ENCODE measurements at regions not wholly inside any gene's neighbourhood (a gene's known extent, or its start where the extent isn't known, plus 50 kb on each side); places are given as distances from the start of the nearest gene placed in this dataset.

DNA sequence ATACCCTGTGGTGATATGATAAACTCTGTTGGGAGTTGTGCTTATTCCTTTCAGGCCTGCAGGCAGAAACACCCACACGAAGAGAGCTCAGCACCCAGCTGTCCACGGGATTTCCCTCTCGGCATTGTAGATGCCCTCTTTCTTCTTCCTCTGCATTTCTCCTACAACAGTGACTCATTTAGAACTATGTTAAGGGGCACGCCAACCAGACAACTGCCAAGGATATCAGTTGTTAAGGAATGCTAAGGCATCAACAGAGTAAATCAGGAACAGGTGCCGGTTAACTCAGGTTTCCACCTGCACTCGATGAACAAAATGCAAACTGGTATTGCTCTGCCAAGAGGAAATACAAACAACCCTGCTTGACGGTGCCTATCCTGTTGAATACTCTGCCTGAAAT lies 270.0 kb upstream of the PEX5L start:
- Histone ChIP-seq H3K27ac (ENCODE audit: low read depth, low read length, poor library complexity, severe bottlenecking) (no peak overlapping the region), H3K4me2 (ENCODE audit: low read length) (no peak overlapping the region), H2AFZ (ENCODE audit: low read length) (no peak overlapping the region)

GRCh38 chr3:180311242-180311641 lies 274.5 kb upstream of the PEX5L start:
- H3K9ac ChIP-seq (ENCODE audit: low read length): no peak overlapping the region
- no peaks in the 10 kb centered on the region for H3F3A ChIP-seq (ENCODE audit: insufficient read depth, low read length)
- H3K4me2 ChIP-seq (ENCODE audit: low read length): no peak overlapping the region
- no peaks in the 10 kb centered on the region for H3K4me1 ChIP-seq (ENCODE audit: insufficient read depth, low read length, severe bottlenecking)
- H2AFZ ChIP-seq (ENCODE audit: low read length): no peak overlapping the region
- TF ChIP-seq CTCF (IDR thresholded peaks at IDR 0.05; ENCODE audit: low read length): no peak
- no peaks in the 10 kb centered on the region for H3K36me3 ChIP-seq (ENCODE audit: insufficient read depth, low read length)
- H3K9me3 ChIP-seq (ENCODE audit: low read length): no peaks in the 10 kb centered on the region
- no peaks in the 10 kb centered on the region for H4K20me1 ChIP-seq (ENCODE audit: insufficient read depth, low read length)
- no peaks in the 10 kb centered on the region for H3K9me2 ChIP-seq (ENCODE audit: low read depth, low read length)
- no peaks in the 10 kb centered on the region for H3K79me2 ChIP-seq (ENCODE audit: insufficient read depth, low read length)
- no peak overlapping the region for H3K4me3 ChIP-seq (ENCODE audit: low read depth, low read length, poor library complexity, severe bottlenecking)
- no peak overlapping the region for H3K27ac ChIP-seq (ENCODE audit: low read depth, low read length, poor library complexity, severe bottlenecking)
- H3K27me3 ChIP-seq (ENCODE audit: insufficient read depth, low read length): no peaks in the 10 kb centered on the region

More for the DNA sequence above, 270.0 kb upstream of the PEX5L start:
- no peak overlapping the region for H3K4me3 ChIP-seq (ENCODE audit: low read depth, low read length, poor library complexity, severe bottlenecking)
- no peaks in the 10 kb centered on the region for H3K79me2 ChIP-seq (ENCODE audit: insufficient read depth, low read length)
- H3K9me3 ChIP-seq (ENCODE audit: low read length): no peaks in the 10 kb centered on the region
- H3K9me2 ChIP-seq (ENCODE audit: low read depth, low read length): no peaks in the 10 kb centered on the region
- H3K9ac ChIP-seq (ENCODE audit: low read length): no peak overlapping the region
- TF ChIP-seq CTCF (IDR thresholded peaks at IDR 0.05; ENCODE audit: low read length): no peak
- TF ChIP-seq EZH2 (IDR thresholded peaks at IDR 0.05; ENCODE audit: borderline replicate concordance, low read length): no peak
- H3K27me3 ChIP-seq (ENCODE audit: insufficient read depth, low read length): no peaks in the 10 kb centered on the region
- H4K20me1 ChIP-seq (ENCODE audit: insufficient read depth, low read length): no peaks in the 10 kb centered on the region
- H3K36me3 ChIP-seq (ENCODE audit: insufficient read depth, low read length): no peaks in the 10 kb centered on the region
- no peaks in the 10 kb centered on the region for H3K4me1 ChIP-seq (ENCODE audit: insufficient read depth, low read length, severe bottlenecking)
- H3F3A ChIP-seq (ENCODE audit: insufficient read depth, low read length): no peaks in the 10 kb centered on the region

DNA sequence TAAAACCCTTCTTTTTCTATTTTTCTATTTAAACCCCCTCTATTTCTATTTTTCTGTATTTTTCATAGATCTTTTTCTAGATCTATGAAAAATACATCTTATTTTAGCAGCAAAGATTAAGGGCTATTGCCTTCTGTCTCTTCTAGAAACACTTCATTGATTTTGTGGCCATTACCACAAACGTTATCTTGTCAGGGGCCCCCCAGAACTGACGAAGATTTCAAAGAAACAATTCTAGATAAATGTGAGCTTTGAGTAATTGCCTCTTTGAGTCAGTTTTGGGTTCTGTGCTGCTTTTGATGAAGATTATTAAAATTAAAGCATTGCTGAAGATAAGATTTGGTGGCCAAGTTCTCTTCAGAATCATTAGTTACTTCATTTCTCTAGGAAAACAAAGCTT lies 279.6 kb upstream of the PEX5L start:
- Histone ChIP-seq H3K27me3 (ENCODE audit: insufficient read depth, low read length) (no peaks in the 10 kb centered on the region), H3K9me2 (ENCODE audit: low read depth, low read length) (no peaks in the 10 kb centered on the region), H2AFZ (ENCODE audit: low read length) (no peak overlapping the region), H3K9me3 (ENCODE audit: low read length) (no peaks in the 10 kb centered on the region), H3K36me3 (ENCODE audit: insufficient read depth, low read length) (no peaks in the 10 kb centered on the region), H3K4me1 (ENCODE audit: insufficient read depth, low read length, severe bottlenecking) (no peaks in the 10 kb centered on the region), H3F3A (ENCODE audit: insufficient read depth, low read length) (no peaks in the 10 kb centered on the region), H3K4me2 (ENCODE audit: low read length) (no peak overlapping the region), H3K79me2 (ENCODE audit: insufficient read depth, low read length) (no peaks in the 10 kb centered on the region), H4K20me1 (ENCODE audit: insufficient read depth, low read length) (no peaks in the 10 kb centered on the region), H3K9ac (ENCODE audit: low read length) (no peak overlapping the region), H3K27ac (ENCODE audit: low read depth, low read length, poor library complexity, severe bottlenecking) (no peak overlapping the region), H3K4me3 (ENCODE audit: low read depth, low read length, poor library complexity, severe bottlenecking) (no peak overlapping the region)
- TF ChIP-seq CTCF (IDR thresholded peaks at IDR 0.05; ENCODE audit: low read length): no peak
- no peak for TF ChIP-seq EZH2 (IDR thresholded peaks at IDR 0.05; ENCODE audit: borderline replicate concordance, low read length)

Data from OCI-LY1 (cell line).